Heart left ventricle (tissue), 16 donors: ENCODE measurements at regions not wholly inside any gene's neighbourhood (a gene's known extent, or its start where the extent isn't known, plus 50 kb on each side); places are given as distances from the start of the nearest gene placed in this dataset.

Source experiments
- ATAC-seq, 4 donors: fragments of 200-7000 bp; cut with Tn5 transposase; one replicate each; pipeline ENCODE4 v1.9.1; 2020 to 2022; ENCODE audit warnings: moderate library complexity in 4 of 4, mild to moderate bottlenecking in 3 of 4, moderate number of reproducible peaks in 1 of 4
- DNase-seq, 5 donors: peaks; one replicate each; pipeline ENCODE4 v3.0.0-alpha.2; 2020
- H3K27ac ChIP-seq, 12 donors: fragments of 200-600 bp; sonication (generic) in 4 of 12; one replicate each; pipeline versions ENCODE4 v1.5.0 to v1.8.0; 2016 to 2022; ENCODE audit warnings: mild to moderate bottlenecking in 2 of 12
- H3K27me3 ChIP-seq, 9 donors: fragments of 200-600 bp; sonication (generic) in 2 of 9; one replicate each; pipeline versions ENCODE4 v1.5.1 to v1.8.0; 2016 to 2022; ENCODE audit warnings: mild to moderate bottlenecking in 3 of 9
- H3K36me3 ChIP-seq, 9 donors: fragments of 200-600 bp; sonication (generic) in 2 of 9; one replicate each; pipeline versions ENCODE4 v1.5.0 to v1.8.0; 2018 to 2022; ENCODE audit warnings: mild to moderate bottlenecking in 2 of 9
- H3K4me1 ChIP-seq, 12 donors: fragments of 200-600 bp; sonication (generic) in 4 of 12; one replicate each; pipeline versions ENCODE4 v1.5.0 to v1.8.0; 2016 to 2022; ENCODE audit warnings: mild to moderate bottlenecking in 3 of 12
- H3K4me3 ChIP-seq, 12 donors: fragments of 200-600 bp; sonication (generic) in 4 of 12; one replicate each; pipeline versions ENCODE4 v1.5.0 to v1.8.0; 2017 to 2022; ENCODE audit warnings: mild to moderate bottlenecking in 9 of 12, moderate library complexity in 4 of 12
- H3K9me3 ChIP-seq, 12 donors: fragments of 200-600 bp; sonication (generic) in 4 of 12; one replicate each; pipeline versions ENCODE4 v1.5.0 to v1.8.0; 2016 to 2022; ENCODE audit warnings: mild to moderate bottlenecking in 1 of 12
- POLR2A ChIP-seq, 2 donors: fragments of 450-650 bp; IDR thresholded peaks; one replicate each; pipeline ENCODE4 v1.6.1; 2017; ENCODE audit warnings: antibody characterized with exemption in 2 of 2, mild to moderate bottlenecking in 2 of 2, moderate library complexity in 2 of 2
- WGBS, 4 donors: extraction: QIAGEN DNeasy Blood & Tissue Kit in 2 of 4; methylation state at CpG; one replicate each; pipeline versions ENCODE4 v1.1.5 to v1.1.7; 2013 to 2018; 5-methylcytosine and 5-hydroxymethylcytosine counted together
- intact Hi-C, 10 donors: fragments of 100-400 bp; cut with DNase I; formaldehyde crosslinking; loops; one replicate each; pipeline versions ENCODE4 v1.11.1 to v1.14.2; 2022
- TF ChIP-seq, protein P1 (sequence below), 12 donors: fragments of 200-600 bp; sonication (generic) in 4 of 12; IDR thresholded peaks; one replicate each; pipeline versions ENCODE4 v1.5.0 to v1.8.0; 2018 to 2022; ENCODE audit warnings: antibody characterized with exemption in 12 of 12, mild to moderate bottlenecking in 5 of 12
- donor health status: ischemic (EF 13 %, LVEDD 7.1; RV severe dilation, severe dysfunction).
- donor health status: healthy with polysubstance abuse.
- donor health status: DM: no; HTN: yes; CAD: no.
- donor health status: DM: no; HTN: no; CAD: no.
- donor health status: ischemic (EF 25% LVEDD 6.9; RV normal size, moderate dysfunction).
- donor health status: ischemic (EF 25% LVEDD 5.7; RV mildly dilated, moderate dysfunction).
- donor health status: healthy.
- donor health status: DM: yes; HTN: yes; CAD: no.
- donor health status: ischemic (EF 35%, LVEDD 5.7; RV mildly dilated, moderate dysfunction).
- donor health status: nonischemic (EF 11% LVEDD 7.7; RV severe dilation, severe dysfunction).
- donor health status: DM: yes; HTN: yes; CAD: no.
- donor health status: PGD.
- donor health status: ischemic (EF 29% LVEDD 5.4; RV normal size, mild dysfunction).
- donor health status: nonischemic (EF 23%, LVEDD 6.1; RV moderate dilation, normal function).

GRCh38 chr14:53780051-53780555, 176.5 kb downstream of the BMP4 start:
- no peak overlapping the region for H3K27ac ChIP-seq
- no peak for TF ChIP-seq POLR2A (IDR thresholded peaks at IDR 0.05)
- TF ChIP-seq, protein P1, sequence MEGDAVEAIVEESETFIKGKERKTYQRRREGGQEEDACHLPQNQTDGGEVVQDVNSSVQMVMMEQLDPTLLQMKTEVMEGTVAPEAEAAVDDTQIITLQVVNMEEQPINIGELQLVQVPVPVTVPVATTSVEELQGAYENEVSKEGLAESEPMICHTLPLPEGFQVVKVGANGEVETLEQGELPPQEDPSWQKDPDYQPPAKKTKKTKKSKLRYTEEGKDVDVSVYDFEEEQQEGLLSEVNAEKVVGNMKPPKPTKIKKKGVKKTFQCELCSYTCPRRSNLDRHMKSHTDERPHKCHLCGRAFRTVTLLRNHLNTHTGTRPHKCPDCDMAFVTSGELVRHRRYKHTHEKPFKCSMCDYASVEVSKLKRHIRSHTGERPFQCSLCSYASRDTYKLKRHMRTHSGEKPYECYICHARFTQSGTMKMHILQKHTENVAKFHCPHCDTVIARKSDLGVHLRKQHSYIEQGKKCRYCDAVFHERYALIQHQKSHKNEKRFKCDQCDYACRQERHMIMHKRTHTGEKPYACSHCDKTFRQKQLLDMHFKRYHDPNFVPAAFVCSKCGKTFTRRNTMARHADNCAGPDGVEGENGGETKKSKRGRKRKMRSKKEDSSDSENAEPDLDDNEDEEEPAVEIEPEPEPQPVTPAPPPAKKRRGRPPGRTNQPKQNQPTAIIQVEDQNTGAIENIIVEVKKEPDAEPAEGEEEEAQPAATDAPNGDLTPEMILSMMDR (IDR thresholded peaks at IDR 0.05) = no peak
- H3K9me3 ChIP-seq = peaks cover 0 to 15% (median 0%) of the 10 kb centered on the region in 12 donors
- DNase-seq = no peak
- H3K4me1 ChIP-seq = no peaks in the 10 kb centered on the region
- no peaks in the 10 kb centered on the region for H3K36me3 ChIP-seq
- H3K4me3 ChIP-seq = no peak overlapping the region
- no peak for ATAC-seq
- WGBS, 4 donors = 94 to 97% (median 96%) methylated on average over 7 of the region's 7 CpGs
- H3K27me3 ChIP-seq = no peaks in the 10 kb centered on the region
- intact Hi-C loops = no loop called here

- H3K4me1 ChIP-seq = no peaks in the 10 kb centered on the region
- no peak overlapping the region for H3K27ac ChIP-seq
- no peak overlapping the region for H3K4me3 ChIP-seq
- peaks cover 0 to 15% (median 2%) of the 10 kb centered on the region in 12 donors for H3K9me3 ChIP-seq
- H3K27me3 ChIP-seq = no peaks in the 10 kb centered on the region
- no peaks in the 10 kb centered on the region for H3K36me3 ChIP-seq
- TF ChIP-seq, protein P1 (IDR thresholded peaks at IDR 0.05) = no peak
- no peak for TF ChIP-seq POLR2A (IDR thresholded peaks at IDR 0.05)
- ATAC-seq (no peak), DNase-seq (no peak)
- intact Hi-C loops = no loop called here
- 34 to 52% (median 39%) methylated on average over 2 of the region's 2 CpGs for WGBS, 4 donors
Measured at GRCh38 chr14:53779301-53779700, 177.3 kb downstream of the BMP4 start.

DNA sequence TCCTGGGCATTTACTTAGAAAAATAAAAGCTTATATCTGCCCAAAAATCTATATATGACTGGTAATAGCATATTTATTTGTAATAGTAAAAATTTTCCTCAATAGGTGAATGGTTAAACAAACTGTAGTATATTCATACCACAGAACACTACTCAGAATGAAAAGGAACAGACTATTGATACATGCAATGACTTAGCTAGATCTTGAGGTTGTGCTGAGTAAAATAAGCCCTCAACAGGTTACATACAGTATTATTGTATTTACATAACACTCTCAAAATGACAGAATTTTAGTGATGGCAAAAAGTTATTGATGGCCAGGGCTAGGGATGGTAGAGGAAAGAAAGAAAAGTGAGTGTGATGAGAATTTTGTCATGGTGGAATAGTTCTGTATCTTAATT, 178.4 kb downstream of the BMP4 start:
- Histone ChIP-seq H3K27me3 (no peaks in the 10 kb centered on the region), H3K36me3 (no peaks in the 10 kb centered on the region), H3K4me3 (no peak overlapping the region), H3K4me1 (no peaks in the 10 kb centered on the region), H3K9me3 (peaks cover 0 to 15% (median 4%) of the 10 kb centered on the region in 12 donors), H3K27ac (no peak overlapping the region)
- ATAC-seq = no peak
- intact Hi-C loops = no loop called here
- DNase-seq = no peak
- no peak for TF ChIP-seq POLR2A (IDR thresholded peaks at IDR 0.05)
- TF ChIP-seq, protein P1 (IDR thresholded peaks at IDR 0.05) = no peak

DNA sequence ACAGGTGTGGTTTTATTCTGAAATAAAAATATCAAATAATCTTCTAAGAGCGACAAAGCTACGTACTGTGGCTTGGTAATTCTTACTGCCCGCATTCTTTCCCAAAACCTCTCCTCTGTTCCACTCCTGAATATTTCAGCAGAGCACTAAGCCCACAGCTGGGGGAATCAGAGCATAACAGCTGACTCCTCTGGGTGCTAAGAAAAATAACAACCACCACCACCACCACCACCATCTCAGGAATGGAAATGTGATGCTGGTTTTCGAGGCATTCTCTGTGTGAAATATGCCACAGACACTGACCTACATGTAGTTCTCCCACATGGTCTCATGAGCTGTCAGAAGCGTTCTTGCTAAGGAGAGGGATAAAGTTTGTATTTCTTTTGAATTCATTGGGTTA, 183.7 kb downstream of the BMP4 start:
- no peak for ATAC-seq
- DNase-seq = no peak
- WGBS, 4 donors = 93 to 97% (median 95%) methylated on average over 5 of the region's 5 CpGs
- H3K9me3 ChIP-seq = peaks cover 0 to 15% (median 4%) of the 10 kb centered on the region in 12 donors
- intact Hi-C loops = no loop called here
- H3K4me3 ChIP-seq = no peak overlapping the region
- TF ChIP-seq, protein P1 (IDR thresholded peaks at IDR 0.05) = no peak
- TF ChIP-seq POLR2A (IDR thresholded peaks at IDR 0.05) = no peak
- H3K4me1 ChIP-seq = no peaks in the 10 kb centered on the region
- H3K36me3 ChIP-seq = no peaks in the 10 kb centered on the region
- H3K27me3 ChIP-seq = no peaks in the 10 kb centered on the region
- no peak overlapping the region for H3K27ac ChIP-seq
